SK-N-SH (cell line): ENCODE measurements at regions not wholly inside any gene's neighbourhood (a gene's known extent, or its start where the extent isn't known, plus 50 kb on each side); places are given as distances from the start of the nearest gene placed in this dataset.

Experiments
- CTCF ChIA-PET: fragments of 300-600, 350-600 bp; formaldehyde crosslinking; extraction: SDS; loops from one replicate; lab custom pipeline; 2021; lab: Yijun Ruan, JAX
- POLR2A ChIA-PET: fragments of 350-600 bp; sonication (Branson Sonifier 250); formaldehyde crosslinking; extraction: SDS; loops from one replicate; lab custom pipeline; 2020; ENCODE audit warnings: antibody characterized with exemption, inconsistent platforms; lab: Yijun Ruan, JAX
- DNase-seq: peaks from one replicate; pipeline ENCODE4 v3.0.0; 2012
- H2AFZ ChIP-seq: fragments of 200-600 bp; sonication (generic); 2 replicates; pipeline ENCODE4 v1.8.1; 2016; ENCODE audit warnings: antibody characterized with exemption, mild to moderate bottlenecking, low read depth
- H3F3A ChIP-seq: fragments of 200-600 bp; sonication (generic); replicated peaks from 2 replicates; pipeline ENCODE3; 2016; ENCODE audit warnings: antibody characterized with exemption, mild to moderate bottlenecking; ENCODE audit not compliant: insufficient read depth
- H3K27ac ChIP-seq, 2 experiments: fragments of 200-500 bp in 1 of 2; fragments of 200-600 bp in 1 of 2; sonication (Bioruptor generic) in 1 of 2; sonication (generic), shearing (Covaris generic) in 1 of 2; 2 replicates each; pipeline versions ENCODE4 v1.5.1 to v1.6.1; 2014 to 2016; ENCODE audit warnings: low read depth in 2 of 2, inconsistent platforms in 1 of 2, low read length in 1 of 2, mild to moderate bottlenecking in 1 of 2, mixed read lengths in 1 of 2
- H3K27me3 ChIP-seq: fragments of 200-600 bp; sonication (generic), shearing (Covaris generic); 2 replicates; pipeline ENCODE4 v1.6.1; 2016; ENCODE audit warnings: mixed run types; ENCODE audit not compliant: insufficient read depth
- H3K36me3 ChIP-seq, 2 experiments: fragments of 200-500 bp in 1 of 2; fragments of 200-600 bp in 1 of 2; sonication (Bioruptor generic) in 1 of 2; sonication (generic) in 1 of 2; replicated peaks in 1 of 2; 2 replicates each; pipeline versions ENCODE3 to v1.5.1; 2014 to 2016; ENCODE audit warnings: low read length in 1 of 2, mild to moderate bottlenecking in 1 of 2; ENCODE audit not compliant: insufficient read depth in 2 of 2, control insufficient read depth in 1 of 2
- H3K4me1 ChIP-seq, 2 experiments: fragments of 200-500 bp in 1 of 2; fragments of 200-600 bp in 1 of 2; sonication (Bioruptor generic) in 1 of 2; sonication (generic), shearing (Covaris generic) in 1 of 2; 2 replicates each; pipeline versions ENCODE4 v1.5.1 to v1.6.1; 2014 to 2016; ENCODE audit warnings: low read depth in 1 of 2, low read length in 1 of 2, mixed run types in 1 of 2; ENCODE audit not compliant: insufficient read depth in 2 of 2, control insufficient read depth in 1 of 2
- H3K4me2 ChIP-seq: fragments of 200-600 bp; sonication (generic), shearing (Covaris generic); 2 replicates; pipeline ENCODE4 v1.6.1; 2017; ENCODE audit warnings: mixed run types
- H3K4me3 ChIP-seq, 2 experiments: fragments of 200-500 bp in 1 of 2; fragments of 200-600 bp in 1 of 2; sonication (Bioruptor generic) in 1 of 2; sonication (generic), shearing (Covaris generic) in 1 of 2; 2 replicates each; pipeline versions ENCODE4 v1.5.1 to v1.8.1; 2014 to 2016; ENCODE audit warnings: low read depth in 2 of 2, inconsistent platforms in 1 of 2, low read length in 1 of 2, mild to moderate bottlenecking in 1 of 2, mixed read lengths in 1 of 2, moderate library complexity in 1 of 2
- H3K79me2 ChIP-seq: fragments of 200-600 bp; sonication (generic); 2 replicates; pipeline ENCODE4 v1.8.1; 2017; ENCODE audit warnings: mild to moderate bottlenecking; ENCODE audit not compliant: insufficient read depth
- H3K9ac ChIP-seq: fragments of 200-600 bp; sonication (generic); 2 replicates; pipeline ENCODE4 v1.6.1; 2017; ENCODE audit warnings: mixed run types
- H3K9me2 ChIP-seq: fragments of 200-600 bp; sonication (generic); 2 replicates; pipeline ENCODE4 v1.6.1; 2017; ENCODE audit warnings: mixed run types
- H3K9me3 ChIP-seq: fragments of 200-600 bp; sonication (generic); 2 replicates; pipeline ENCODE4 v1.6.1; 2017; ENCODE audit warnings: mixed run types, mild to moderate bottlenecking, moderate library complexity
- H4K20me1 ChIP-seq: fragments of 200-600 bp; sonication (generic); 2 replicates; pipeline ENCODE4 v1.6.1; 2017; ENCODE audit warnings: mild to moderate bottlenecking, mixed run types; ENCODE audit not compliant: insufficient read depth
- CHD2 ChIP-seq: fragments of 150-350 bp; IDR thresholded peaks from 2 replicates; pipeline ENCODE4 v1.6.1; 2018; ENCODE audit warnings: low read length; ENCODE audit not compliant: partially characterized antibody
- ELF1 ChIP-seq: IDR thresholded peaks from 2 replicates; pipeline ENCODE4 v1.4.0; 2012
- EZH2phosphoT487 ChIP-seq: fragments of 200-600 bp; sonication (generic); IDR thresholded peaks from 2 replicates; pipeline ENCODE4 v1.6.1; 2017; ENCODE audit warnings: low read depth, mixed run types, mild to moderate bottlenecking, antibody characterized with exemption, moderate library complexity, borderline replicate concordance
- FOSL2 ChIP-seq: IDR thresholded peaks from 2 replicates; pipeline ENCODE4 v1.4.0; 2012; ENCODE audit warnings: low read depth, mild to moderate bottlenecking, moderate library complexity, borderline replicate concordance
- FOXM1 ChIP-seq: IDR thresholded peaks from 2 replicates; pipeline ENCODE4 v1.4.0; 2012; ENCODE audit warnings: low read depth, mild to moderate bottlenecking
- GABPA ChIP-seq: IDR thresholded peaks from 2 replicates; pipeline ENCODE4 v1.4.0; 2012; ENCODE audit warnings: low read depth, mild to moderate bottlenecking
- GATA2 ChIP-seq: sonication (generic); formaldehyde crosslinking; IDR thresholded peaks from 2 replicates; pipeline ENCODE4 v1.5.0; 2020; ENCODE audit warnings: mild to moderate bottlenecking, missing genetic modification reagents
- MEF2A ChIP-seq: IDR thresholded peaks from 2 replicates; pipeline ENCODE4 v1.4.0; 2012; ENCODE audit warnings: low read depth, borderline replicate concordance
- MXI1 ChIP-seq: IDR thresholded peaks from 2 replicates; pipeline ENCODE4 v1.6.1; 2012; ENCODE audit warnings: mild to moderate bottlenecking, low read depth, low read length, improper control_type of control experiment
- NFIC ChIP-seq: IDR thresholded peaks from 2 replicates; pipeline ENCODE4 v1.4.0; 2012; ENCODE audit warnings: borderline replicate concordance
- PBX3 ChIP-seq: IDR thresholded peaks from 2 replicates; pipeline ENCODE4; 2012
- POLR2AphosphoS5 ChIP-seq: IDR thresholded peaks from 2 replicates; pipeline ENCODE4 v1.6.1; 2012; ENCODE audit warnings: low read depth, low read length
- RAD21 ChIP-seq: IDR thresholded peaks from 2 replicates; pipeline ENCODE4 v1.6.1; 2012; ENCODE audit warnings: mild to moderate bottlenecking, low read length
- RCOR1 ChIP-seq: fragments of 150-350 bp; IDR thresholded peaks from 2 replicates; pipeline ENCODE4 v1.6.1; 2017; ENCODE audit warnings: antibody characterized with exemption, low read length
- REST ChIP-seq: IDR thresholded peaks from 2 replicates; pipeline ENCODE4 v1.6.1; 2012; ENCODE audit warnings: mild to moderate bottlenecking, low read depth, low read length, moderate library complexity
- RFX5 ChIP-seq: IDR thresholded peaks from 2 replicates; pipeline ENCODE4 v1.6.1; 2012; ENCODE audit warnings: mild to moderate bottlenecking, improper control_type of control experiment, low read length
- RXRA ChIP-seq: IDR thresholded peaks from 2 replicates; pipeline ENCODE4 v1.4.0; 2012; ENCODE audit warnings: low read depth, mild to moderate bottlenecking, borderline replicate concordance
- SMC3 ChIP-seq: IDR thresholded peaks from 2 replicates; pipeline ENCODE4 v1.6.1; 2012; ENCODE audit warnings: low read depth, low read length, improper control_type of control experiment
- TAF1 ChIP-seq: IDR thresholded peaks from 2 replicates; pipeline ENCODE4 v1.6.1; 2012; ENCODE audit warnings: low read depth, mild to moderate bottlenecking, low read length, moderate library complexity, borderline replicate concordance
- TCF12 ChIP-seq: IDR thresholded peaks from 2 replicates; pipeline ENCODE4 v1.4.0; 2012
- TEAD4 ChIP-seq: IDR thresholded peaks from 2 replicates; pipeline ENCODE4 v1.4.0; 2012; ENCODE audit warnings: mild to moderate bottlenecking, borderline replicate concordance; ENCODE audit not compliant: insufficient read depth
- USF1 ChIP-seq: IDR thresholded peaks from 2 replicates; pipeline ENCODE4 v1.4.0; 2012; ENCODE audit warnings: low read depth, borderline replicate concordance
- WGBS: methylation state at CpG from one replicate; pipeline ENCODE4 v1.1.6; 2017; ENCODE audit warnings: low lambda C conversion rate; 5-methylcytosine and 5-hydroxymethylcytosine counted together
- TF ChIP-seq, protein P1 (sequence below): fragments of 150-350 bp; IDR thresholded peaks from 2 replicates; pipeline ENCODE4 v1.6.1; 2017; ENCODE audit warnings: antibody characterized with exemption, low read length, low read depth, borderline replicate concordance

GRCh38 chr18:60812921-60813320, 440.3 kb upstream of the MC4R start:
- DNase-seq: no peak
- Histone ChIP-seq H3K27me3 (no peaks in the 10 kb centered on the region), H3K4me2 (no peak overlapping the region), H3K36me3 (no peaks in the 10 kb centered on the region), H3K27ac (no peak overlapping the region), H3K4me1 (no peaks in the 10 kb centered on the region), H4K20me1 (no peaks in the 10 kb centered on the region), H3K79me2 (no peaks in the 10 kb centered on the region; the same call in 1 of the 2 replicates), H3F3A (no peaks in the 10 kb centered on the region), H3K9ac (no peak overlapping the region), H3K4me3 (no peak overlapping the region), H2AFZ (no peak overlapping the region), H3K9me3 (no peaks in the 10 kb centered on the region), H3K9me2 (no peaks in the 10 kb centered on the region)
- TF ChIP-seq POLR2AphosphoS5: no peak
- TF ChIP-seq, protein P1, sequence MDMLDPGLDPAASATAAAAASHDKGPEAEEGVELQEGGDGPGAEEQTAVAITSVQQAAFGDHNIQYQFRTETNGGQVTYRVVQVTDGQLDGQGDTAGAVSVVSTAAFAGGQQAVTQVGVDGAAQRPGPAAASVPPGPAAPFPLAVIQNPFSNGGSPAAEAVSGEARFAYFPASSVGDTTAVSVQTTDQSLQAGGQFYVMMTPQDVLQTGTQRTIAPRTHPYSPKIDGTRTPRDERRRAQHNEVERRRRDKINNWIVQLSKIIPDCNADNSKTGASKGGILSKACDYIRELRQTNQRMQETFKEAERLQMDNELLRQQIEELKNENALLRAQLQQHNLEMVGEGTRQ: no peak
- TF ChIP-seq FOSL2: no peak
- TF ChIP-seq TAF1: no peak
- TF ChIP-seq RXRA: no peak
- TF ChIP-seq RAD21: no peak
- no peak for TF ChIP-seq USF1
- no peak for TF ChIP-seq GABPA
- TF ChIP-seq CHD2: no peak
- TF ChIP-seq TEAD4: no peak
- no peak for TF ChIP-seq GATA2 (CRISPR knock-in tag)
- no peak for TF ChIP-seq NFIC
- TF ChIP-seq EZH2phosphoT487: no peak
- TF ChIP-seq MEF2A: no peak
- no peak for TF ChIP-seq RFX5
- no peak for TF ChIP-seq RCOR1
- TF ChIP-seq MXI1: no peak
- ChIA-PET POLR2A (no interaction called here), CTCF (interaction anchor here (1.0 to 7.3 kb wide), 3 partner anchors 11 to 690 kb away, joined by 3 to 116 read pairs (median 4); no protein-coding TSS in a partner anchor)
- 22% methylated on average over 2 of the region's 2 CpGs for WGBS

DNA sequence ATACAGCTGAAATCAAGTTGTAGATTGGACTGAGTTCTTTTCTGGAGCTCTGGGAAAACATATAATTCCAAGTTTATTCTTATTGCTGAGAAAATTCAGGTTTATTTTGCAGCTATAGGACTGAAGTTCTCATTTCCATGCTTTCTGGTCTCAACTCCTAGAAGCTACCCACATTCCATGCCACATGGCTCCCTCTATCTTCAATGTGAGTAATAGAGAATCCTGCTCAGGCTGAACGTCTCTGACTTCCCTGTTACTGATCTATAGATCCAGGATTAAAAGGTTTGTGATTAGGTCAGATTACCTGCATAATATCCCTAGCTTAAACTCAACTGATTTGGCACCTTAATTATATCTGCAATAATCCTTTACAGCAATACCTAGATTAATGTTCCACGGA, 453.8 kb upstream of the MC4R start:
- Histone ChIP-seq H4K20me1 (no peaks in the 10 kb centered on the region), H3F3A (no peaks in the 10 kb centered on the region), H3K27ac (no peak overlapping the region), H2AFZ (no peak overlapping the region), H3K79me2 (no peaks in the 10 kb centered on the region), H3K9me3 (no peaks in the 10 kb centered on the region; the same call in 1 of the 2 replicates), H3K4me3 (no peak overlapping the region), H3K36me3 (no peaks in the 10 kb centered on the region)
- 19% methylated on average over 2 of the region's 2 CpGs for WGBS
- CTCF ChIA-PET: interaction anchor here (1.1 kb wide), 1 partner anchor 676 kb away, joined by 3 read pairs; no protein-coding TSS in a partner anchor
- TF ChIP-seq PBX3 (no peak), SMC3 (no peak), ELF1 (no peak), TAF1 (no peak), REST (no peak), GATA2 (CRISPR knock-in tag) (no peak), FOSL2 (no peak), FOXM1 (no peak), TCF12 (no peak), MXI1 (no peak)
- TF ChIP-seq, protein P1: no peak
- TF ChIP-seq, all 33 proteins: peak for 0
- no peak overlapping the region for H3K4me2 ChIP-seq
- no peak overlapping the region for H3K9ac ChIP-seq
- H3K27me3 ChIP-seq: no peaks in the 10 kb centered on the region
- H3K9me2 ChIP-seq: no peaks in the 10 kb centered on the region
- POLR2A ChIA-PET: no interaction called here
- no peak for DNase-seq
- no peaks in the 10 kb centered on the region; a peak in 1 of 4 replicates for H3K4me1 ChIP-seq
